ENCODE measurements at regions not wholly inside any gene's neighbourhood (a gene's known extent, or its start where the extent isn't known, plus 50 kb on each side); places are given as distances from the start of the nearest gene placed in this dataset.

GRCh38 chr2:215772634-215773563 is 240.5 kb downstream of the MREG start:
- 56% methylated on average over 5 of the region's 5 CpGs for WGBS
- H3K27ac ChIP-seq (ENCODE audit: low read depth), result no peak overlapping the region
- no peaks in the 10 kb centered on the region for H3K4me1 ChIP-seq (ENCODE audit: insufficient read depth)
- DNase-seq (ENCODE audit: extremely low spot score), result no peak
- no peak overlapping the region for H3K4me3 ChIP-seq (ENCODE audit: low read depth, low read length)
- no peaks in the 10 kb centered on the region for H3K36me3 ChIP-seq (ENCODE audit: insufficient read depth)

- Histone ChIP-seq H3K4me1 (ENCODE audit: insufficient read depth) (no peaks in the 10 kb centered on the region), H3K27ac (ENCODE audit: low read depth) (no peak overlapping the region)
- WGBS, result 37% methylated on average over 1 of the region's 1 CpG
These were observed 241.3 kb downstream of the MREG start for GRCh38 chr2:215772003-215772402.

GRCh38 chr2:215771241-215771640 is 242.1 kb downstream of the MREG start:
- no peak overlapping the region for H3K4me3 ChIP-seq (ENCODE audit: low read depth, low read length)
- H3K4me1 ChIP-seq (ENCODE audit: insufficient read depth), result no peaks in the 10 kb centered on the region
- 66% methylated on average over 2 of the region's 2 CpGs for WGBS
- H3K36me3 ChIP-seq (ENCODE audit: insufficient read depth), result no peaks in the 10 kb centered on the region
- no peak for DNase-seq (ENCODE audit: extremely low spot score)
- no peak overlapping the region for H3K27ac ChIP-seq (ENCODE audit: low read depth)

More at GRCh38 chr2:215772003-215772402, 241.3 kb downstream of the MREG start:
- Histone ChIP-seq H3K36me3 (ENCODE audit: insufficient read depth) (no peaks in the 10 kb centered on the region), H3K4me3 (ENCODE audit: low read depth, low read length) (no peak overlapping the region)
- DNase-seq (ENCODE audit: extremely low spot score), result no peak

- no peak overlapping the region for H3K27ac ChIP-seq (ENCODE audit: low read depth)
- WGBS, result 82% methylated on average over 4 of the region's 4 CpGs
- no peaks in the 10 kb centered on the region for H3K36me3 ChIP-seq (ENCODE audit: insufficient read depth)
- no peaks in the 10 kb centered on the region for H3K4me1 ChIP-seq (ENCODE audit: insufficient read depth)
- no peak overlapping the region for H3K4me3 ChIP-seq (ENCODE audit: low read depth, low read length)
- no peak for DNase-seq (ENCODE audit: extremely low spot score)
These were observed 242.7 kb downstream of the MREG start for GRCh38 chr2:215770668-215771067.

GRCh38 chr2:215769246-215769645 is 244.1 kb downstream of the MREG start:
- Histone ChIP-seq H3K27ac (ENCODE audit: low read depth) (no peak overlapping the region), H3K36me3 (ENCODE audit: insufficient read depth) (no peaks in the 10 kb centered on the region), H3K4me3 (ENCODE audit: low read depth, low read length) (no peak overlapping the region), H3K4me1 (ENCODE audit: insufficient read depth) (no peaks in the 10 kb centered on the region)
- 87% methylated on average over 2 of the region's 2 CpGs for WGBS
- DNase-seq (ENCODE audit: extremely low spot score), result no peak

- WGBS, result 94% methylated on average over 1 of the region's 1 CpG
- H3K27ac ChIP-seq (ENCODE audit: low read depth), result no peak overlapping the region
These were observed 245.7 kb downstream of the MREG start for GRCh38 chr2:215767625-215768024.

GRCh38 chr2:215765729-215766360 is 247.5 kb downstream of the MREG start:
- DNase-seq (ENCODE audit: extremely low spot score), result no peak
- Histone ChIP-seq H3K4me1 (ENCODE audit: insufficient read depth) (no peaks in the 10 kb centered on the region), H3K4me3 (ENCODE audit: low read depth, low read length) (no peak overlapping the region), H3K27ac (ENCODE audit: low read depth) (no peak overlapping the region), H3K36me3 (ENCODE audit: insufficient read depth) (no peaks in the 10 kb centered on the region)
- 81% methylated on average over 4 of the region's 4 CpGs for WGBS

More at GRCh38 chr2:215767625-215768024, 245.7 kb downstream of the MREG start:
- Histone ChIP-seq H3K4me1 (ENCODE audit: insufficient read depth) (no peaks in the 10 kb centered on the region), H3K36me3 (ENCODE audit: insufficient read depth) (no peaks in the 10 kb centered on the region), H3K4me3 (ENCODE audit: low read depth, low read length) (no peak overlapping the region)
- DNase-seq (ENCODE audit: extremely low spot score), result no peak

- no peak overlapping the region for H3K27ac ChIP-seq (ENCODE audit: low read depth)
- H3K4me1 ChIP-seq (ENCODE audit: insufficient read depth), result no peaks in the 10 kb centered on the region
- WGBS, result 59% methylated on average over 1 of the region's 1 CpG
- no peaks in the 10 kb centered on the region for H3K36me3 ChIP-seq (ENCODE audit: insufficient read depth)
- no peak for DNase-seq (ENCODE audit: extremely low spot score)
- H3K4me3 ChIP-seq (ENCODE audit: low read depth, low read length), result no peak overlapping the region
These were observed 248.8 kb downstream of the MREG start for GRCh38 chr2:215764441-215765048.

- no peaks in the 10 kb centered on the region for H3K4me1 ChIP-seq (ENCODE audit: insufficient read depth)
- H3K36me3 ChIP-seq (ENCODE audit: insufficient read depth), result no peaks in the 10 kb centered on the region
- H3K27ac ChIP-seq (ENCODE audit: low read depth), result no peak overlapping the region
- no peak for DNase-seq (ENCODE audit: extremely low spot score)
- no peak overlapping the region for H3K4me3 ChIP-seq (ENCODE audit: low read depth, low read length)
These were observed 252.8 kb downstream of the MREG start for GRCh38 chr2:215760557-215760956.

- WGBS, result 66% methylated on average over 2 of the region's 2 CpGs
- Histone ChIP-seq H3K27ac (ENCODE audit: low read depth) (no peak overlapping the region), H3K4me1 (ENCODE audit: insufficient read depth) (no peaks in the 10 kb centered on the region), H3K36me3 (ENCODE audit: insufficient read depth) (no peaks in the 10 kb centered on the region), H3K4me3 (ENCODE audit: low read depth, low read length) (no peak overlapping the region)
- DNase-seq (ENCODE audit: extremely low spot score), result no peak
These were observed 253.3 kb downstream of the MREG start for GRCh38 chr2:215760091-215760490.

- Histone ChIP-seq H3K36me3 (ENCODE audit: insufficient read depth) (no peaks in the 10 kb centered on the region), H3K27ac (ENCODE audit: low read depth) (no peak overlapping the region), H3K4me3 (ENCODE audit: low read depth, low read length) (no peak overlapping the region), H3K4me1 (ENCODE audit: insufficient read depth) (no peaks in the 10 kb centered on the region)
- no peak for DNase-seq (ENCODE audit: extremely low spot score)
- 82% methylated on average over 4 of the region's 4 CpGs for WGBS
These were observed 254.7 kb downstream of the MREG start for GRCh38 chr2:215758691-215759090.

GRCh38 chr2:215756346-215756730 is 257.0 kb downstream of the MREG start:
- 88% methylated on average over 2 of the region's 2 CpGs for WGBS
- no peak for DNase-seq (ENCODE audit: extremely low spot score)
- H3K36me3 ChIP-seq (ENCODE audit: insufficient read depth), result no peaks in the 10 kb centered on the region
- no peak overlapping the region for H3K4me3 ChIP-seq (ENCODE audit: low read depth, low read length)
- H3K27ac ChIP-seq (ENCODE audit: low read depth), result no peak overlapping the region
- H3K4me1 ChIP-seq (ENCODE audit: insufficient read depth), result no peaks in the 10 kb centered on the region

GRCh38 chr2:215755641-215756345 is 257.6 kb downstream of the MREG start:
- Histone ChIP-seq H3K36me3 (ENCODE audit: insufficient read depth) (no peaks in the 10 kb centered on the region), H3K4me1 (ENCODE audit: insufficient read depth) (no peaks in the 10 kb centered on the region), H3K4me3 (ENCODE audit: low read depth, low read length) (no peak overlapping the region), H3K27ac (ENCODE audit: low read depth) (no peak overlapping the region)
- DNase-seq (ENCODE audit: extremely low spot score), result no peak
- WGBS, result 85% methylated on average over 4 of the region's 4 CpGs

Measured in urinary bladder (tissue), 3 donors.